GM23248 (cell line): ENCODE measurements at regions not wholly inside any gene's neighbourhood (a gene's known extent, or its start where the extent isn't known, plus 50 kb on each side); places are given as distances from the start of the nearest gene placed in this dataset.

ENCODE experiments used
- DNase-seq: peaks from one replicate; pipeline ENCODE4 v3.0.0-alpha.2; 2015
- H2AFZ ChIP-seq: fragments of 200-600 bp; sonication (generic); 2 replicates; pipeline ENCODE4 v1.6.1; 2016; ENCODE audit warnings: antibody characterized with exemption
- H3F3A ChIP-seq: fragments of 200-600 bp; sonication (generic); 2 replicates; pipeline ENCODE4 v1.6.1; 2016; ENCODE audit warnings: mild to moderate bottlenecking, antibody characterized with exemption, mixed run types; ENCODE audit not compliant: insufficient read depth
- H3K27ac ChIP-seq: fragments of 200-600 bp; sonication (generic); 2 replicates; pipeline ENCODE4 v1.5.1; 2016; ENCODE audit warnings: mild to moderate bottlenecking
- H3K27me3 ChIP-seq: fragments of 200-600 bp; sonication (generic); replicated peaks from 2 replicates; pipeline ENCODE4 v1.6.1; 2016; ENCODE audit warnings: mild to moderate bottlenecking; ENCODE audit not compliant: insufficient read depth
- H3K36me3 ChIP-seq: fragments of 200-600 bp; sonication (generic); 2 replicates; pipeline ENCODE4 v1.6.1; 2016; ENCODE audit warnings: low read depth, mild to moderate bottlenecking
- H3K4me1 ChIP-seq: fragments of 200-600 bp; sonication (generic); 2 replicates; pipeline ENCODE4 v1.6.1; 2016; ENCODE audit warnings: mild to moderate bottlenecking; ENCODE audit not compliant: insufficient read depth
- H3K4me2 ChIP-seq: fragments of 200-600 bp; sonication (generic); one replicate; pipeline ENCODE4 v1.6.1; 2016; ENCODE audit warnings: mild to moderate bottlenecking; ENCODE audit not compliant: unreplicated experiment
- H3K4me3 ChIP-seq: fragments of 200-600 bp; sonication (generic); 2 replicates; pipeline ENCODE4 v1.5.1; 2016; ENCODE audit warnings: mild to moderate bottlenecking
- H3K79me2 ChIP-seq: fragments of 200-600 bp; sonication (generic); 2 replicates; pipeline ENCODE4 v1.6.1; 2016; ENCODE audit warnings: mild to moderate bottlenecking; ENCODE audit not compliant: insufficient read depth
- H3K9ac ChIP-seq: fragments of 200-600 bp; sonication (generic); 2 replicates; pipeline ENCODE4 v1.6.1; 2016; ENCODE audit warnings: mild to moderate bottlenecking
- H3K9me2 ChIP-seq: fragments of 200-600 bp; sonication (generic); 2 replicates; pipeline ENCODE4 v1.6.1; 2016; ENCODE audit warnings: mixed run types, mild to moderate bottlenecking, moderate library complexity; ENCODE audit not compliant: insufficient read depth
- H3K9me3 ChIP-seq: fragments of 200-600 bp; sonication (generic); one replicate; pipeline ENCODE4 v1.6.1; 2017; ENCODE audit warnings: low read depth
- H4K20me1 ChIP-seq: fragments of 200-600 bp; sonication (generic); 2 replicates; pipeline ENCODE4 v1.6.0; 2016; ENCODE audit not compliant: insufficient read depth
- EZH2 ChIP-seq: fragments of 200-600 bp; sonication (generic); IDR thresholded peaks from 2 replicates; pipeline ENCODE4 v1.6.1; 2018; ENCODE audit warnings: antibody characterized with exemption, mild to moderate bottlenecking; ENCODE audit not compliant: insufficient read depth, poor library complexity, severe bottlenecking
- EZH2phosphoT487 ChIP-seq: fragments of 200-600 bp; sonication (generic); IDR thresholded peaks from 2 replicates; pipeline ENCODE4 v1.6.1; 2018; ENCODE audit warnings: antibody characterized with exemption, moderate library complexity, mild to moderate bottlenecking, low read depth; ENCODE audit not compliant: insufficient read depth
- WGBS, 2 experiments: methylation state at CpG; one replicate each; pipeline ENCODE4 v1.1.6; 2015 to 2017; ENCODE audit warnings: low lambda C conversion rate in 2 of 2, low coverage in 1 of 2; ENCODE audit errors: missing lambda C conversion rate in 2 of 2; 5-methylcytosine and 5-hydroxymethylcytosine counted together
- in situ Hi-C: fragments of 300-500 bp; cut with MboI; formaldehyde crosslinking; loops from 2 replicates; pipeline ENCODE4 v1.15.0; 2020

DNA sequence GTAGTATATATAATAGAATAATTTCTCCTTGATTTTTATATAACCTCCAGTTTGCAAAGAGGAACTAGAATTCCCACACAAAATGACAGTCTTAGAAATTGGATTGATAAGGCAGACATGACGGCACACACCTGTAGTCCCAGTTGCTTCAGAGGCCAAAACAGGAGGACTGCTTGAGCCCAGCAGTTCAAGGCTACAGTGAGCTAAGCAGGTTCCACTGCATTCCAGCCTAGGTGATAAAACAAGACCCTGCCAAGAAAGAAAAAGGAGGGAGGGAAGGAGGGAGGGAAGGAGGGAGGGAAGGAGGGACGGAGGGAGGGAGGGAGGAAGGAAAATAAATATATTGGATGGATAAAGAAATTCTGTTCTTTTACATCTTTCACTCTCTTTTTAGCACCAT, 77.6 kb upstream of the SASH1 start:
- H3K27me3 ChIP-seq: no peaks in the 10 kb centered on the region
- H3K9me2 ChIP-seq: no peaks in the 10 kb centered on the region
- H3K9ac ChIP-seq: no peak overlapping the region
- 65 to 100% methylated on average over 1 to 2 of the region's 2 CpGs for WGBS, 2 experiments
- H3K79me2 ChIP-seq: peaks cover 14% of the 10 kb centered on the region; the same call in 1 of the 2 replicates
- H3K36me3 ChIP-seq: no peaks in the 10 kb centered on the region
- H4K20me1 ChIP-seq: no peaks in the 10 kb centered on the region
- DNase-seq: no peak
- in situ Hi-C loops: no loop called here
- no peak overlapping the region for H3K27ac ChIP-seq
- H2AFZ ChIP-seq: no peak overlapping the region
- H3K4me3 ChIP-seq: no peak overlapping the region
- H3F3A ChIP-seq: peaks cover 22% of the 10 kb centered on the region
- H3K4me1 ChIP-seq: peaks cover 19% of the 10 kb centered on the region
- H3K9me3 ChIP-seq: no peaks in the 10 kb centered on the region
- H3K4me2 ChIP-seq: no peak overlapping the region
- TF ChIP-seq EZH2phosphoT487: no peak
- TF ChIP-seq EZH2: no peak

DNA sequence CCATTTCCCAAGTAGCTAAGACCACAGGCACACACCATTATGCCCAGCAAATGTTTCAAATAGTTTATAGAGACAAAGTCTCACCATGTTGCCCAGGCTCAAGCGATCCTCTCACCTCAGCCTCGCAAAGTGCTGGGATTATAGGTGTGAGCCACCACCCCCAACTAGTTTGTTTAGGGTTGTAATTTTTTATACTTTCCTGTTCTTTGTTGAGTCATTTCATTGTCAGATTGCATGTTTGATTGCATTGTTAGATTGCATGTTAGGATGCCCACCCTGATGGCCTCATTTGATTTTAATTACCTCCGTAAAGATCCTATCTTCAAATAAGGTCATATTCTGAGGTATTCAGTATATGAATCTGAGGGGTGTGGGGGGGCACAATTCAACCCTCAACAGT, 73.3 kb upstream of the SASH1 start:
- no peaks in the 10 kb centered on the region for H4K20me1 ChIP-seq
- peaks cover 48% of the 10 kb centered on the region for H3K4me1 ChIP-seq
- no peak for DNase-seq
- peaks cover 41% of the 10 kb centered on the region for H3K79me2 ChIP-seq
- H3K4me2 ChIP-seq: no peak overlapping the region
- no peaks in the 10 kb centered on the region for H3K36me3 ChIP-seq
- H3K9me3 ChIP-seq: no peaks in the 10 kb centered on the region
- no peak overlapping the region for H3K9ac ChIP-seq
- H3F3A ChIP-seq: peaks cover 29% of the 10 kb centered on the region
- H2AFZ ChIP-seq: no peak overlapping the region
- H3K4me3 ChIP-seq: no peak overlapping the region
- peak overlapping the region; percentile 91; the same call in 1 of the 2 replicates for H3K27ac ChIP-seq
- 93 to 97% methylated on average over 3 of the region's 3 CpGs for WGBS, 2 experiments
- H3K9me2 ChIP-seq: no peaks in the 10 kb centered on the region
- H3K27me3 ChIP-seq: no peaks in the 10 kb centered on the region
- TF ChIP-seq EZH2 (no peak), EZH2phosphoT487 (no peak)
- in situ Hi-C loops: no loop called here

DNA sequence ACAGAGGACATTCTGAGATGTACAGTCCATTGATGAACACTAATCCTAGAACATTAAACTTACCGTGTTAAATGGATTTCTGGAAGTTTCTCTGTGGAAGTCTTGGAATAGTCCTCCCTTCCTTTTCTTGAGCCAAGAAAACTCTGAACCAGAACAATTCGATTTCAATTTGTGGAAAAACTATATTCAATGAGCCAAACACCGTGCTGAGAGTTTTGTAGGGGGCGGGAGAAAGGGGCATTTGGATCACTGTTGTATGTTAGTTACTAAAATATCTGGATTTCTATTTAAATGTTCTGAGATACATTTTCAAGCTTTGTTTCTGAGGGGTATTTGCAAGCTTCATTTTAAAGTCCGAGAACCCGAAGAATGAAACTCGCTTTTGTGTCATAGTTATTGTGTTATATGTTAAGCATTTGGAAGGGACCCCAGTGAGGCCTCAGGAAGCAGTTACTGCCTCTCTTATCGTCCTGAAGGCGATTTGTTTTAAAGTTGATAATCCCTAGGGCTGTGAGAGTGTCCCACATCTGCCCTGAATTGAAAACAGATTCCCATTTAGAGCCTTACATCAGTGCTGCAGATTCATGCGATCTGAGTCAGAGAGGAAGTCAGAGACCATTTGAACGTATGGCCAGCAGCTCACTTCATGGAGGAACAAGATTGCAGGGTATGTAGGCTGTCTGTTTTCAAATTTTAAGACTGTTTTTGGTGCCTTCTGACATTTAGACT, 70.8 kb upstream of the SASH1 start:
- Histone ChIP-seq H3K27ac (peak overlapping the region; percentile 85), H3K4me1 (peaks cover 65% of the 10 kb centered on the region), H3K9ac (peak overlapping the region; percentile 79), H2AFZ (0 out of 2 replicates have a peak overlapping the region, but pooled peaks have one; percentile 2), H3F3A (peaks cover 29% of the 10 kb centered on the region), H3K79me2 (peaks cover 63% of the 10 kb centered on the region), H3K4me2 (peak overlapping the region; percentile 90), H4K20me1 (no peaks in the 10 kb centered on the region), H3K9me2 (no peaks in the 10 kb centered on the region), H3K27me3 (no peaks in the 10 kb centered on the region), H3K9me3 (no peaks in the 10 kb centered on the region), H3K4me3 (peak overlapping the region; percentile 80), H3K36me3 (no peaks in the 10 kb centered on the region; the same call in 1 of the 2 replicates)
- 0 to 3% methylated on average over 11 of the region's 11 CpGs for WGBS, 2 experiments
- DNase-seq: peak; percentile 94
- no peak for TF ChIP-seq EZH2phosphoT487
- no peak for TF ChIP-seq EZH2
- in situ Hi-C loops: no loop called here

DNA sequence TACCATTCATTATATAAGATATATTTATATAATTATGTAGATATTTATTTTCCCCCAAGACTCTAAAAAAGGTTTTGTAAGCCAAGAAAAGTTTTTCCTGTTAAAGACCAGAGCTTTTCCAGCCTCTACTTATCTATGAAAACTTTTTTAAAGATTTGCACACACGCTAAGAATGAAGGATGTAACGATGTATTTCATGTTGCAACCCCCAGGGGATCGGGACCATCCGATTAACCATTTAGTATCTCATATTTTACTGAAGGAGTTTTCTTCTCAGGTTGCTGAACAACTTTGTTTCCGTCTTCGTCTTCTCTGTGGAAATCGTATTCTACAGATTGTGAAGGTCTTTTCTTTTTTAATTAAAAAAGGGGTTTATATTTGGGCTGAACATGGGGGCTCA, 70.0 kb upstream of the SASH1 start:
- H3K4me3 ChIP-seq: peak overlapping the region; percentile 80
- H3K9ac ChIP-seq: peak overlapping the region; percentile 79
- no peak overlapping the region for H2AFZ ChIP-seq

More for the DNA sequence above, 70.0 kb upstream of the SASH1 start:
- Histone ChIP-seq H3K79me2 (peaks cover 68% of the 10 kb centered on the region), H3K4me2 (peak overlapping the region; percentile 90), H3K27me3 (no peaks in the 10 kb centered on the region), H4K20me1 (no peaks in the 10 kb centered on the region), H3F3A (peaks cover 29% of the 10 kb centered on the region), H3K27ac (peak overlapping the region; percentile 85), H3K9me2 (no peaks in the 10 kb centered on the region), H3K4me1 (peaks cover 65% of the 10 kb centered on the region), H3K36me3 (no peaks in the 10 kb centered on the region; the same call in 1 of the 2 replicates), H3K9me3 (no peaks in the 10 kb centered on the region)
- peak; percentile 43 for DNase-seq
- WGBS, 2 experiments: 21 to 25% methylated on average over 7 of the region's 7 CpGs
- TF ChIP-seq EZH2phosphoT487 (no peak), EZH2 (no peak)
- in situ Hi-C loops: no loop called here
